PC-9 (cell line): ENCODE measurements at regions not wholly inside any gene's neighbourhood (a gene's known extent, or its start where the extent isn't known, plus 50 kb on each side); places are given as distances from the start of the nearest gene placed in this dataset.

Experiments used
- BruUV-seq: library from RNA; stranded (reverse); fragments of 400-500 nt; replicated peaks from 2 replicates; lab custom pipeline; 2021; lab: Mats Ljungman, UMichigan
- CTCF ChIA-PET: fragments of 300-600 bp; sonication (Branson Sonifier 250); formaldehyde crosslinking; loops from one replicate; lab custom pipeline; 2022; ENCODE audit warnings: antibody characterized with exemption; lab: Charles Lee
- POLR2A ChIA-PET: fragments of 300-600 bp; sonication (Branson Sonifier 250); formaldehyde crosslinking; loops from one replicate; lab custom pipeline; 2022; ENCODE audit warnings: antibody characterized with exemption; ENCODE audit not compliant: unreplicated experiment; lab: Charles Lee
- DNase-seq, 2 experiments: peaks; one replicate each; pipeline versions ENCODE4 v3.0.0 to v3.0.0-alpha.2; 2015 to 2022; ENCODE audit warnings: mixed read lengths in 1 of 2
- H2AFZ ChIP-seq: fragments of 200-600 bp; sonication (generic); 2 replicates; pipeline ENCODE4 v1.8.1; 2017; ENCODE audit warnings: antibody characterized with exemption
- H3F3A ChIP-seq: fragments of 200-600 bp; sonication (generic); 2 replicates; pipeline ENCODE4 v1.8.1; 2017; ENCODE audit warnings: antibody characterized with exemption, mild to moderate bottlenecking, low read depth; ENCODE audit not compliant: insufficient read depth
- H3K27ac ChIP-seq: fragments of 200-600 bp; sonication (generic); 2 replicates; pipeline ENCODE4 v1.6.1; 2016; ENCODE audit warnings: mixed run types
- H3K27me3 ChIP-seq: fragments of 200-600 bp; sonication (generic); 2 replicates; pipeline ENCODE4 v1.6.1; 2016; ENCODE audit warnings: low read depth, mixed run types; ENCODE audit not compliant: insufficient read depth
- H3K36me3 ChIP-seq: fragments of 200-600 bp; sonication (generic); 2 replicates; pipeline ENCODE4 v1.6.1; 2016; ENCODE audit warnings: low read depth, mixed run types
- H3K4me1 ChIP-seq: fragments of 200-600 bp; sonication (generic); replicated peaks from 2 replicates; pipeline ENCODE4 v1.6.1; 2016; ENCODE audit warnings: mixed run types; ENCODE audit not compliant: insufficient read depth
- H3K4me2 ChIP-seq: fragments of 200-600 bp; sonication (generic); 2 replicates; pipeline ENCODE4 v1.6.1; 2017; ENCODE audit warnings: mixed run types
- H3K4me3 ChIP-seq: fragments of 200-600 bp; sonication (generic); 2 replicates; pipeline ENCODE4 v1.6.1; 2016; ENCODE audit warnings: mixed run types
- H3K79me2 ChIP-seq: fragments of 200-600 bp; sonication (generic); 2 replicates; pipeline ENCODE4 v1.6.1; 2017; ENCODE audit warnings: low read depth, mixed run types
- H3K9me2 ChIP-seq: fragments of 200-600 bp; sonication (generic); 2 replicates; pipeline ENCODE4 v1.8.1; 2017; ENCODE audit warnings: mild to moderate bottlenecking; ENCODE audit not compliant: insufficient read depth
- H3K9me3 ChIP-seq: fragments of 200-600 bp; sonication (generic); 2 replicates; pipeline ENCODE4 v1.8.1; 2016; ENCODE audit warnings: low read depth; ENCODE audit not compliant: insufficient read depth
- H4K20me1 ChIP-seq: fragments of 200-600 bp; sonication (generic); 2 replicates; pipeline ENCODE4 v1.8.1; 2017; ENCODE audit not compliant: insufficient read depth
- EZH2 ChIP-seq: fragments of 200-600 bp; sonication (generic); IDR thresholded peaks from 2 replicates; pipeline ENCODE4 v1.8.0; 2017; ENCODE audit warnings: antibody characterized with exemption, low read depth
- intact Hi-C: fragments of 100-400 bp; cut with micrococcal nuclease; formaldehyde crosslinking; loops from one replicate; pipeline ENCODE4 v1.10.0; 2022; ENCODE audit not compliant: unreplicated experiment
- TF ChIP-seq, protein P1 (sequence below): fragments of 200-600 bp; sonication (generic); conservative IDR thresholded peaks from 2 replicates; pipeline ENCODE4 v1.6.1; 2017; ENCODE audit warnings: mixed run types, antibody characterized with exemption, mild to moderate bottlenecking, moderate library complexity

DNA sequence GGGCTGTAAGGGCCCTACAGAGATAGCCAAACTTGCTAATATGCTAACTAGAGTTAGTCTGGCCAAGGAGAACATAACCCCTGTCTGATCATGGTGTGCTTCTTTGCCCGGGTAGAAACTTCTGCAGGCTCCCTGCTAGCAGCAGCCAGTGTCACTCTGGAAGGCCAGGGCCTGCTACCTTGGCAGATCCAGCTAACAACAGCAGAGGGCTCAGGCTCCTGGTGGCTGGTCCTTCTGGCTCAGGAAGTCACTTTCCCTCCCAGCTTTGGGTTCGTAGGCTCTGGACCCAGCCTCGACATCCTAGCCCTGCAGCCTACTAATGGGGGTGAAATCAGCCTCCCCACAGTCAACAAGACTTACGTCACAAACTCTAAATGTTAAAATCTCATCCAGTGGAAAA, 373.7 kb upstream of the RGMA start:
- H3K36me3 ChIP-seq, result no peaks in the 10 kb centered on the region
- no peaks in the 10 kb centered on the region for H3F3A ChIP-seq
- no peak overlapping the region for H3K4me3 ChIP-seq
- ChIA-PET CTCF (no interaction called here), POLR2A (no interaction called here)
- peaks cover 53% of the 10 kb centered on the region for H3K27me3 ChIP-seq
- H3K79me2 ChIP-seq, result no peaks in the 10 kb centered on the region
- H3K4me1 ChIP-seq, result no peaks in the 10 kb centered on the region
- no peaks in the 10 kb centered on the region for H3K9me2 ChIP-seq
- no peak for DNase-seq
- no peaks in the 10 kb centered on the region for H3K9me3 ChIP-seq
- intact Hi-C loops, result no loop called here
- TF ChIP-seq, protein P1, sequence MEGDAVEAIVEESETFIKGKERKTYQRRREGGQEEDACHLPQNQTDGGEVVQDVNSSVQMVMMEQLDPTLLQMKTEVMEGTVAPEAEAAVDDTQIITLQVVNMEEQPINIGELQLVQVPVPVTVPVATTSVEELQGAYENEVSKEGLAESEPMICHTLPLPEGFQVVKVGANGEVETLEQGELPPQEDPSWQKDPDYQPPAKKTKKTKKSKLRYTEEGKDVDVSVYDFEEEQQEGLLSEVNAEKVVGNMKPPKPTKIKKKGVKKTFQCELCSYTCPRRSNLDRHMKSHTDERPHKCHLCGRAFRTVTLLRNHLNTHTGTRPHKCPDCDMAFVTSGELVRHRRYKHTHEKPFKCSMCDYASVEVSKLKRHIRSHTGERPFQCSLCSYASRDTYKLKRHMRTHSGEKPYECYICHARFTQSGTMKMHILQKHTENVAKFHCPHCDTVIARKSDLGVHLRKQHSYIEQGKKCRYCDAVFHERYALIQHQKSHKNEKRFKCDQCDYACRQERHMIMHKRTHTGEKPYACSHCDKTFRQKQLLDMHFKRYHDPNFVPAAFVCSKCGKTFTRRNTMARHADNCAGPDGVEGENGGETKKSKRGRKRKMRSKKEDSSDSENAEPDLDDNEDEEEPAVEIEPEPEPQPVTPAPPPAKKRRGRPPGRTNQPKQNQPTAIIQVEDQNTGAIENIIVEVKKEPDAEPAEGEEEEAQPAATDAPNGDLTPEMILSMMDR, result no peak
- TF ChIP-seq EZH2, result no peak
- H2AFZ ChIP-seq, result no peak overlapping the region
- H4K20me1 ChIP-seq, result no peaks in the 10 kb centered on the region
- H3K4me2 ChIP-seq, result no peak overlapping the region
- H3K27ac ChIP-seq, result no peak overlapping the region
- BruUV-seq, result no TSS peak

DNA sequence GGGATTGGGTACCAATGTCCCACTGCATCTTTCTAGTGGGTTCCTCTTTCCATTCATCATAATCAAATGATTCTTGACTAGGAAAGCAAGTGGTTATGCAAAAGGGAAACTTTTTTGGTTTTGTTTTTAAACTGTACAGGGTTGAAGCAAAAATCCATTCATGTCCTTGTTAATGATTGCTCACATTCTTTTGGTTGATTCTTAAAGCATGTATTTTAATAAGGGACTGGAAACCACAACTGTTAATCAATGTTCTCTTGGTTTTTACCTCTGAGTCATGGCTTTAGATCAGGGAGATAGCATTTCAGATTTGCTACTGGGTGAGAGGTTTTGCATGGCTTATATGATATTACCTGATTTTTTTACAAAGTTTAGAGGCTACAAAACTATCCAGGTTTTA, 371.7 kb upstream of the RGMA start:
- no peak overlapping the region for H3K4me2 ChIP-seq
- H3K27me3 ChIP-seq, result peaks cover 52% of the 10 kb centered on the region
- no peaks in the 10 kb centered on the region for H3F3A ChIP-seq
- H3K27ac ChIP-seq, result no peak overlapping the region
- H3K79me2 ChIP-seq, result no peaks in the 10 kb centered on the region
- H4K20me1 ChIP-seq, result no peaks in the 10 kb centered on the region
- no peak for TF ChIP-seq EZH2
- TF ChIP-seq, protein P1, result no peak
- no peaks in the 10 kb centered on the region for H3K36me3 ChIP-seq
- no peaks in the 10 kb centered on the region for H3K4me1 ChIP-seq
- CTCF ChIA-PET, result no interaction called here
- intact Hi-C loops, result no loop called here
- no TSS peak for BruUV-seq
- H3K9me3 ChIP-seq, result no peaks in the 10 kb centered on the region
- no peak for DNase-seq
- POLR2A ChIA-PET, result no interaction called here
- H3K4me3 ChIP-seq, result no peak overlapping the region
- H3K9me2 ChIP-seq, result no peaks in the 10 kb centered on the region
- no peak overlapping the region for H2AFZ ChIP-seq

DNA sequence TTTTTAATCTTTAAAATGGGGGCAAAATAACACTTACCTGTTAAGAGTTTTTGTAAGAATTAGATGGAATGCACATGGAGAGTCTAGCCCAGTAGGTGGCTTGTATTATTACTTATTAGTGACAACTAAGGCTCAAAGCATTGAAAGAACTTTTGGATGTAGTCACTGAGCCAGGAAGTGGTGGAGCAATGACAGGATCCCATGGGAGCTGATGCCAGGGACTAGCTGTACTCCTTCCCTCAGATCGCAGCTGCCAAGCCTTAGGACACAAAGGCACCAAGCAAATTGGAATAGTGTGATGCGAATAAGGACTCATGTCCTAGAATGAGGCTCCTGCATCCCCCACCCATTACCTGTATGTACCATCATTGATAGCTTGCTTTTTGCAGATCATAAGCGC, 370.4 kb upstream of the RGMA start:
- H3K27ac ChIP-seq, result no peak overlapping the region

More for the DNA sequence above, 370.4 kb upstream of the RGMA start:
- Histone ChIP-seq H3K79me2 (no peaks in the 10 kb centered on the region), H3K4me1 (no peaks in the 10 kb centered on the region), H3K36me3 (no peaks in the 10 kb centered on the region), H3K9me3 (no peaks in the 10 kb centered on the region), H4K20me1 (no peaks in the 10 kb centered on the region), H3K27me3 (peaks cover 44% of the 10 kb centered on the region), H3K9me2 (no peaks in the 10 kb centered on the region), H3K4me3 (no peak overlapping the region), H2AFZ (no peak overlapping the region), H3F3A (no peaks in the 10 kb centered on the region), H3K4me2 (no peak overlapping the region)
- POLR2A ChIA-PET, result no interaction called here
- DNase-seq, result no peak
- CTCF ChIA-PET, result no interaction called here
- intact Hi-C loops, result no loop called here
- BruUV-seq, result no TSS peak
- no peak for TF ChIP-seq EZH2
- TF ChIP-seq, protein P1, result no peak
